Stimulated activated naive CD8-positive, alpha-beta T cell treated with anti-CD3 and anti-CD28 coated beads, Interleukin-15, Interleukin-2, amounts not matched to agents 100 U/mL and 50 U/mL, for 24 hours (primary cell): ENCODE measurements at regions not wholly inside any gene's neighbourhood (a gene's known extent, or its start where the extent isn't known, plus 50 kb on each side); places are given as distances from the start of the nearest gene placed in this dataset.

Experiments used
- ATAC-seq: fragments of 150-1000 bp; cut with Tn5 transposase; one replicate; pipeline ENCODE4 v1.10.0; 2021
- DNase-seq: peaks from one replicate; pipeline ENCODE4 v3.0.0; 2021

GRCh38 chr11:116294630-116295029, 478.2 kb downstream of the BUD13 start:
- ATAC-seq (no peak), DNase-seq (no peak)

GRCh38 chr11:116287866-116288265, 484.9 kb downstream of the BUD13 start:
- DNase-seq (no peak), ATAC-seq (no peak)

GRCh38 chr11:116285026-116285425, 487.8 kb downstream of the BUD13 start:
- DNase-seq (no peak), ATAC-seq (no peak)

GRCh38 chr11:116283300-116283699, 489.5 kb downstream of the BUD13 start:
- ATAC-seq (no peak), DNase-seq (no peak)

DNA sequence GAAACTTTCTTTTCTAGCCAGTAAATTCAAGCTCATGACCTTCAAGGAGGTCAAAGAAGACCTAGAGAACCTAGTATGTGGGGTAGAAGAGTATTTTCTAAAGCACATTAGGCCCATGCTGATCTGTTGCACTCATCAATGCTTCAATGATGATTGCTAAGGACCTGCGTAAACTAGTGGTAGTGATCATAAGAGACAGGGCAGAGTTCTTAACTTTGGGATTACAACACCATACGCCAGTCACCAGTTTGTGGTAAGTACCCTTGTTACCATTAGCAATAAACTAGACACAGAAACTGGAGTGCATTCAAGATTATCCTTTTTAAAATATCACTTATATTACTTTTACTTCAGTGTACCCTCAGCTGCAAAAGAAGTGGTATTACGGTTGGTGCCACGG, 490.3 kb downstream of the BUD13 start:
- DNase-seq (no peak), ATAC-seq (no peak)

DNA sequence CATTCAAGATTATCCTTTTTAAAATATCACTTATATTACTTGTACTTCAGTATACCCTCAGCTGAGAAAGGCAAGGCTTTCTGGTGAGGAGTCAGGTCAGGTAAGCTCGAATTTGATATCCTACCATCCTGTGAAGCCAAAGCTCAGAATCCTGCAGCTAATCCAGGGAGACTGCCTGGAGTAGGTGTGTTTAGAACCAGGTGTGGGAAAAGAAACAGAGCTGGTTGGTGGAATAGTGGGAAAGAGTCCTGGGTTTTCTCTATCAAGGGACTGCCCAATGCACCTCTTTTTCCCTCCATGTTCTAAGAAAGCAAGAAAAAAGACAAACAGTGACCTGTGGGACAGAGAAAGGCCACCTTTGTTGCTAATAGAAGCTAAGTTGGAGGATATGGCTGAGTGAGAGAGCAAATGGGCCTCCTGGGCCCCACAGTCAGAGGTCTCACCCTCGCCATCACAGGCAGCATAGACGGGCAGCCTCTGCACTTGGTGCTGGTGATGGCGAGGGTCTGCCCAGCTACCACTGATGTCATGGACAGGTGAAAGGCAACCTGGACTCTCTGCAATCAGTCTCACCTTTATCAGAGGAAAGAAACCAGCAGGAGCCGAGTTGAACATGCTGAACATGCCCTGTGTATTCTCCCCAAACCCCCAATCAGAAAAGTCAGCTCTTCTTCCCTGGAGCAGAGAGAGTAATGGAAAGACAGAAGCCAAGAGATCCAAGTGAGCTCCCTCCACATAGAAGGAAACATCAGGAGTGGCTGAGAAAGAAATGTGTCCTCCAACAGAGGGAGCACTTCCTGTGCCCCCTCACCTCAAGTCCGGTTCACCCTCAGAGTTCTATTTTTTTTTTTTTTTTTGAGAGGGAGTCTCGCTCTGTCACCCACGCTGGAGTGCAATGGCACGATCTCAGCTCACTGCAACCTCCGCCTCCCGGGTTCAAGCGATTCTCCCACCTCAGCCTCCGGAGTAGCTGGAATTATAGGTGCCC, 491.3 kb downstream of the BUD13 start:
- no peak for ATAC-seq
- no peak for DNase-seq

DNA sequence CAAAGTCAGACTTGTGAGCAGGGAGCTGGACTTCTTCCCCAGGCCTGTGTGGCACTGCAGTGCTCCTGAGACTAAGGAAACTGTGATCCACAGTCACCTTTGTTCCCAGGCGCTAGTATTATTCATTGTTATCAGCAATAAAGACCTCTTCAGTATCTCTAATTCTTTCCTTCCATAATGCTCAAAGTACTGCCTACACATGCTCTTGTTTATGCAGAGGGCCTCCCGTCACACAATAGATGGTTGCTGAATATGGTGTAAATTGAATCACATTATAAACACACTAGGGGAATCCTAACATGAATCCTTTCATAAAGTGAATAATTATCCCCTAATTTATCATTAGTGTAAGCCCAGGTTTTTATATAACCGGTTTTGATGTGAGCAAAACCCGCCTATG, 493.3 kb downstream of the BUD13 start:
- ATAC-seq, result no peak
- DNase-seq, result no peak

GRCh38 chr11:116278076-116278475, 494.7 kb downstream of the BUD13 start:
- DNase-seq, result no peak
- no peak for ATAC-seq

DNA sequence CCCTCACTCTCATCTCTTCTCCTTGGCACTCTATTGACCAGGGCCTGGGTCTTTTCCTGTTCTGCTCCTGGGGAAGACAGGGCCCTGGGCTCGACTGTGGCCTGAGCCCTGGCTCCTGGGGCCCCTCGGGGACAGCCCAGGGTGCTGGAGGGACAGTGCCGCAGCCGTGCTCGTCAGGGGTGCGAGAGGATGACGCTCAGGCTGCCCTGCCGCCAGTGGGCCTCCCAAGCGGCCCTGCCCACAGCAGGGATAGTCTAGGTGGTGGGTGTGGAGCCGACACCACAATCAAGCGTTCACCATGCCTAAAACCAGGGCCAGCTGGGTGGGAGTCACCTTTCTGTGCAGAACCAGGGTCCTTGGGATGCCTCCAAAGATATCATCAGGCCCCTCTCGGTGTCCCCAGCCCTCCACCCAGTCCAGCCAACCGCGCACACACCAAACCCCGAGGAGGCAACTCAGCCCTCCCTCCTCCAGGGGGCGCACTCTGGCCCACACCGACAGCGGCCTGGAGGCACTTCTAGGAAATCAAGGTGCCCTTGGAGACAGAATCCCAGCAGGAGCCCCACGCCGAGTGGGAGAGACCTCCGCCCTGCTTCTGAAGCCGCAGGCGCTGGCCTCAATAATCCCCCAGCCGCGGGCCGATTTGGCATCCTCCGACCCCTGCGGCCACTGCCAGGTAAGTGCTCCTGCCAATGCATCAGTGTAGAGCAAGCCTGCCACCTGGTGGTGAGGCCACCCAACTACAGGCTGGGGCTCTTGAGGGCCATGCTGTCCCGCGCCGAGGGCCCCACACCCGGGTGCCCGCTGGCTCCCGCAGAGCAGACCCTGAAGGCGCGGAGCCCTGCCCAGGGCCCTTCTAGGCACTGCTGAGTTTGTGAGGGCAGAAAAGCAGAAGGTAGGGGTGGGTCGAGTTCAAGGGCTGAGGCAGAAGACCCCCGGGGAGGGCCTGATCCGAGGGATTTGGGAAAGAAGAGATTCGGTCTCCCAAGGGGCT, 496.4 kb downstream of the BUD13 start:
- peak; percentile 71 for ATAC-seq
- peak; percentile 82 for DNase-seq

DNA sequence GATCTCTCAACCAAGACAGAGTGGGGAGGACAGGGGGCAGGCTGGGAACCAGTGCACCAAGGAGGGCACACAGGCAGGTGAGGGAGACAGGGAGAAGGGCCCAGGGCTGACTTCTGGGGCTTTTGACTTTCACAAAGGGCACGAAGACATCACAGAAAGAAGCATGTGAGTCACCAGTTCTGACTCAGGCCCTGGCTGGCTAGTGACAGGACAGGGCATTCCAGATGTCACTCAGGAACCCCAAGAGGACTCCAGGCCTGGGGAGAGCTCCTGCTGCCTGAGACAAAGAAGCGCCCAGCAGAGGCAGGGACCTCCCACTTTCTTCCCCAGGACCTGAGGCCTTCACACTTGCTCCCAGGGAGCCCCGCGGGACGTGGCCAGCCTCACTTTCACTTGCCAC, 497.2 kb downstream of the BUD13 start:
- ATAC-seq, result no peak
- DNase-seq, result no peak

GRCh38 chr11:116274521-116274920, 498.3 kb downstream of the BUD13 start:
- DNase-seq (no peak), ATAC-seq (no peak)

DNA sequence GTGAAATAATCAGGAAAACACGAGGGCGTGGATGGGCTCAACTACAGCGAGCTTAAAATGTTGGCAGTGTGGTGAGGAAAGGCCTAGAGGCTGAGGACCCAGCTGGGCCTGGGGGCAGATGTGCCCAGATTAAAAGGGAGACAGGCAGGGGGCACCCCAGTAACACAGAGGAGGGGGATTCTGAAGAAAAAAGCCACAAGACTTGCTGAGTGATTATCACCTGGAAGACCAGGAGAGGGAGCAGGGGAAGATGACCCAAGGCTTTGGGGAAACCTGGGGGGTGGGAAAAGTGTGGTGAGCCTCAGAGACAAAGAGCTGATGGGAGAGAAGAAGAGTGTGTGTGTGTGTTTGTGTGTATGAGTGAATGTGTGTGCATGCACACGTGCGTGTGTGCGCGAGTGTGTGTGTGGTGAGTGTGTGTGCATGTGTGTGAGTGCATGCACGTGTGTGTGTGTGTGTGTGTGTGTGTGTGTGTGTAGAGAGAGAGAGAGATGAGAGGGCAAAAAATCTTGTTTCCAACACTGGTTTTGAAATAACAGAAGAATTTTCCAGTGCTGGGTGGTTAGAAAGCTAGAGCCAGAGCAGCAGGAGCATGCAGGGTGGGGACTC, 500.5 kb downstream of the BUD13 start:
- DNase-seq (no peak), ATAC-seq (no peak)

GRCh38 chr11:116271479-116271878, 501.3 kb downstream of the BUD13 start:
- no peak for DNase-seq

DNA sequence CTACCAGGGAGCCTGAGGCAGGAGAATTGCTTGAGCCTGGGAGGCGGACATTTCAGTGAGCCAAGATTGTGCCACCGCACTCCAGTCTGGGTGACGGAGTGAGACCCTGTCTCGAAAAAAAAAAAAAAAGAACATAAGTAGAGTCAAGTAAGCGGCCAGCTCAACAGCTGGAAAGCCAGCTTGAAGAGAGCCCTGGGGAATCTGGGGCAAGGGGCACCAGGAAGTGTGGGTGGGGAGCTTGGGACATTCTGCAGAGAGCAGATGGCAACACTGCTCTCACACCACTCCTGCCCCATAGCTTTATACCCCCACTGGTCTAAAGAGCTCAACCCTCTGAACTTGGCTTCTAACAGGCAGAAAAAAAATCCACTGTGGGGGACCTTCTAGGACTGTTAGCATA, 505.6 kb downstream of the BUD13 start:
- ATAC-seq, result no peak

More at GRCh38 chr11:116271479-116271878, 501.3 kb downstream of the BUD13 start:
- no peak for ATAC-seq

DNA sequence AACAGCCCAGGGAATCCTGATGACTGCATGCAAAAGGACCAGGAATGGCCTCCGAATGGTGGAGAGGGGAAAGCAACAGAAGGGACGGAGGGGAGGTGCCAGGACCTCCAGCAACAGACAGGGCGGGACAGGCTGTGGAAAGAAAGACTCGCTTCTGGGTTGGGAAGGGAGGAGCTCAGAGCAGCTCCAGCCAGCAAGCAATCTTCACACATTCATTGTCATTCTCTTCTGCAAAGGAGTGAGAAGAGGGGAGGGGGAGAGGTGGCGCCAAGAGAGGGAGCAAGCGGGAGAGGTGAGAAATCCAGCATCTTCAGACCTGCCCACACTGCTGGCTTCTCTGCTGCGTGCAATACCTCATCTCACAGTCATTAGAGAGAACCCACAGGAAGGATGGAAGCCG, 509.0 kb downstream of the BUD13 start:
- no peak for ATAC-seq

More for the DNA sequence above, 505.6 kb downstream of the BUD13 start:
- DNase-seq, result no peak

DNA sequence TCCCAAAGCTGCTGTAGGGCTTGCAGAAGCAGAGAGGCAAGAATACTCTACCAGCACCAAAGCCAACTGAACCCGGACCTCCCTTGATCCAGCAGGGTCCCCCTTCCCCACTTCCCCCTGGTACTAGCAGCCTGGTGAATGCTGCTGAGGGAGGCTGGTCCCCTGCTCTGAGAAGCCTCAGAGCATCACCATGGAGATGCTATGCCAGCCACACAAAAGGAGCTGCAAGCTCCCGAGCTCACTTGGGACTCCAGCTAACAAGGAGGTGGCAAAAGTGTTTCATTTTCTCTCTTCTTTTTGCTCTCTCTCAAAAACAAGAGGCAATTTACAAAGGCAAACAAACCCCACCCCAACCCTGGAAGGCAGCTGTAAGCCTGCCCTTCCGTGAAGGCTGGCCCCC, 509.8 kb downstream of the BUD13 start:
- ATAC-seq, result no peak
- no peak for DNase-seq

More for the DNA sequence above, 509.0 kb downstream of the BUD13 start:
- no peak for DNase-seq

DNA sequence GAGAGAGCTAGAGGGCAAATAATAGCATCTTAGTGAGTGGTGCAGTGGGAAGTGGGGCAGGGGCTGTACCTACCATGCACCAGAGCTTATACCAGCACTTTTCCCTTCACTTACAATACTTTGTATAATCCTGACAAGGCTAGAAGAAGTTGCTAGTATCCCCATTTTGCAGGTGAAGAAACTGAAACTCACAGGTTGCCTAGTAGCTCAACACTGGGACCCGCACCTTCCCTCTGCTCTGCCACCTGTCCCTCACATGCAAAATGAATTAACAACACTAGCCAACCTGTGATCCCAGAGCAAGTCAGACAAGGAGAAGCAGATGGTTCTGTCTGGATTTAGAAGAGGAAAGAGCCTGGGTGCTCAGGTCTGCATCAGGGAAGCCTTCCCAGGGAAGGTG, 510.4 kb downstream of the BUD13 start:
- ATAC-seq, result no peak
- no peak for DNase-seq

GRCh38 chr11:116261606-116262005, 511.2 kb downstream of the BUD13 start:
- DNase-seq, result no peak
- no peak for ATAC-seq

DNA sequence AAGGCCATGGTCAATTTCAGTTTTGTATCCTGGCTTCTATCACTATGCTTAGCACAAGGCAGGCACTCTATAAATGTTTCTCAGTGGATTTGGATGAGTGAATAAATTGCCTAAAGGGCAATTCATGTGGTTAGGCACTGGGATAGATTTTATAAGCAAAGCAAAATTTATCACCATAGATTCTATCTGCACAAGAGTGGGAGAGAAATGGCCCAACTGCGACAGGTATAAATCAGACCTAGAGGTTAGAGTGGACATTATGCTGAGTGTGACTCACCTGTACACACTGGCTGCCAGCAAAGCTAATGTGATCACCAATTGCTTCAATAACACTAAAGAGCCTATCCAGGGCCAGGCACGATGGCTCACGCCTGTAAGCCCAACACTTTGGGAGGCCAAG, 514.0 kb downstream of the BUD13 start:
- DNase-seq (no peak), ATAC-seq (no peak)

DNA sequence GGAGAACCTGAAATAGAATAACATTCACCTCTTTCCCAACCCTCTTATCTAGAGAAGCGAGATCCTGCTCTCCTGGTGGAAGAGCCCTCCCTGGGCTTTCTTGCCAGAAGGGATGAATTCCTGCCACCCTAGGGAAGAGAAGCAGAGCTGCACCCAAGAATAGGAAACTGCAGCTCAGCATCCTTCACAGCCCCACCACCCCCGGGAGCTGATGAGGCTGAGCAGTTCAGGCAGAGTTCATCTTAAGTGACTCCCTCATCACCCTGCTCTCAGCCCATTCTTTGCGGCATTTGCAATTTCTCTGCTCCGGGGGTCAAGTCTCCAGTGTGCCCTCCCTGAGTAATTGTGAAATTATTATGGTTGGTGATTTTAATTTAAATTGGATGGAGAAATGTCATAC, 514.9 kb downstream of the BUD13 start:
- ATAC-seq, result no peak

GRCh38 chr11:116257092-116257491, 515.7 kb downstream of the BUD13 start:
- ATAC-seq (no peak), DNase-seq (no peak)

More for the DNA sequence above, 514.9 kb downstream of the BUD13 start:
- DNase-seq, result no peak

GRCh38 chr11:116256215-116256614, 516.6 kb downstream of the BUD13 start:
- no peak for ATAC-seq
- DNase-seq, result no peak
